ENCODE measurements at regions not wholly inside any gene's neighbourhood (a gene's known extent, or its start where the extent isn't known, plus 50 kb on each side); places are given as distances from the start of the nearest gene placed in this dataset.

- TF ChIP-seq POLR2A (IDR thresholded peaks at IDR 0.05) (no peak), CTCF (IDR thresholded peaks at IDR 0.05) (no peak), EP300 (IDR thresholded peaks at IDR 0.05) (no peak)
These were observed 175.8 kb upstream of the ATP10B start for GRCh38 chr5:161027763-161028162.

All from gastroesophageal sphincter (tissue), 3 donors.